ENCODE measurements at regions not wholly inside any gene's neighbourhood (a gene's known extent, or its start where the extent isn't known, plus 50 kb on each side); places are given as distances from the start of the nearest gene placed in this dataset.
"Not testable (repeated sequence)": the region's sequence is repeated elsewhere in the genome, so short reads cannot be mapped to it uniquely, and the experiment has no call there.

DNA sequence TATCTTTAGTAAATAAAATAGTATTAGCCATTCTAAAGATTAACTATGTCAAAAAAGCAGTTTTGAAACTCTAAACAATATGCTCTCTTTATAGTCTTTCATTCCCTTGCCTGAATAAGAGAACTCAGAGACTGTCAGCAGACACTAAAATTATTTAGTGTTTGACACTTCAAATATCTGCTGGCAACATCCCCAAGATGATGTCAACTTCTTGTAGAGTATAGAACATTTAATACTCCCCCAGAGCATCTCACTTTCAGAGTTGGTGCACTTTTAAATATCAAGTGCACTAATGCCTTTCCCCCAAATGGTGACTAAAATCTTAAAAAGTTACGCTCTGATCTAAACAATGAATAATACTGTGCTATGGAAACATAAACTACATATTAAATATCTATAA is 374.9 kb downstream of the SLC6A15 start:
- no peak for ATAC-seq
- DNase-seq: no peak
- intact Hi-C loops (cut with micrococcal nuclease): no loop called here

- ATAC-seq (no peak), DNase-seq (no peak)
- intact Hi-C loops (cut with micrococcal nuclease): no loop called here
Measured at GRCh38 chr12:84512751-84513150, 399.8 kb downstream of the SLC6A15 start.

DNA sequence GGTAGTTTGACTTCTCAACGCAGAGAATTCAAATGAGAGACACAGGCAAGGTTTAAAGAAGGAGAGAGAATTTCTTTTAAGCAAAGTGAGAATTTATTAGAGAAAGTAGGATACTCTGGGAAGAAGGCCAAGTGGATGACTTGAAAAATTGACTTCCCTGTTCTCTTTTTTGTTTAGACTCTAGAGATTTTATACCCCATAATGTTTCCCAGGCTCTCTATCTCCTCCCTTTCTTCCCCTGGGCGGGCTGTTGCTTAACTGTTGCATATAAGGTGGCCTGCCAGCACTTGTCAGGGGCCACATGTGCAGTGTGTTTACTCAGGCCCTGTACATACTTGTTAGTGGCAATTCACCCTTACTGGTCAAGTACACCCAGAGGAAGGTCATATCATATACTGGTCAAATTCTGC is 403.7 kb downstream of the SLC6A15 start:
- peak; percentile 84 for ATAC-seq
- peak; percentile 52 for DNase-seq
- intact Hi-C loops (cut with micrococcal nuclease): no loop called here

DNA sequence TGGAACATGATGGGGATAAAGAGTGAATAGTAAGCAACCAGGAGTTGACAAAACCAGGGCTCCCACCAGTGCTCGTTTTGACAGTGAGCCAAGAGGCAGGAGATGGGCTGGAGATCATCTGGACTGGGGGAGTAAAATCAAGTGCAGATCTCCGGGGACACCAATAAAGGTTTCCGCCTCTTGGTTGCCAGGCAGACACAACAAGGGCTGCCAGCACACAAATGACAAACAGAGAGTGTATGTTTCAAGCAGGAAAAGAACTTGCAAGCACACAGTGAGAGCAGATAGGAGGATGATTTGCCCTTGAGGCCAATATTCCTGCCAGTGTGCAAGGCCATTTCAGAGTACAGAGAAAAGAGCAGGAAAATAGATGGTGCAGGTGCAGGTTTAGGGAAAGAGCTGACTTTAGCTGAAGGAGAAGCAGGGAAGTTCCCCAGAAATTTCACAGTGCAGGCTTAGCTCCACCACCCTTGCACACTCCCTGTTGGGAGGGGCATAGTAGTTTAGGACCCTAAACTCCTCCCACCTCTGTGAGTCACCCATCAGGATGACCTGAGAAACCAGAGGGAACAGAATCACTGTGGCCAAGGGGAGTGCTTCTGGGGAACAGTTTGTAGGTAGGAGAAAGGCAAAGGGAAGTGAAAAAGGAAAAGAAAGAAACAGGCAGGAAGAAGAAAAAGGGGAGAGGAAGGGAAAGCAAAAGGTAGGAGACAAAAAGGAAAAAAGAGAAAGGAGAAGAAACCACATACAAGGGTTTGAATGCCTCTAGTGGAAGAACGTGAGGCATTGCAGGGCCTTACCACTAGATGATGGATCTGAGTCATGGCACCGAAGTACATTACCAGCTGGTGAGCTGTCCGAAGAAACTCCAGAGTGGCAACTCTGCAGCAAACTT is 404.4 kb downstream of the SLC6A15 start:
- ATAC-seq (peak; percentile 84), DNase-seq (peak; percentile 38)
- intact Hi-C loops (cut with micrococcal nuclease): no loop called here

DNA sequence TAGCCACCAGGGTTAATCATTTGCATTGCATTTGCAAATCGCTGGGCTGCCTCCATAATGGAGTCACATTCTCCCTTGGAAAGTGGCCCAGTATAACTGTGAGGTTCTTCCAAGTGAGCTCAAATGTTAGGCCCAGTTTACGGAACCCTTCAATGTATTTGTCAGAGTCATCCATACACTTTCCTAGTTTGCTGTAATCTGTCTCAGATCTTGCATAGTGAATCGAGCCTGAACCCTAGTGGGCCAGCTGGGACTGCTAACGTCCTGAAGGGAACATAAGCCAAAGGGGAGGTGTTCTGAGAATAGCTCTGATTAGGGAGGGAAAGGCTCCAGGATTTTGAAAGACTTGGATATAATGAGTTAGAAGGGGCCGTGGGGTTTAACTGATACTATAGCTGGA is 406.3 kb downstream of the SLC6A15 start:
- DNase-seq: no peak
- intact Hi-C loops (cut with micrococcal nuclease): no loop called here
- ATAC-seq: peak; percentile 63

GRCh38 chr12:84502907-84503787 is 409.5 kb downstream of the SLC6A15 start:
- ATAC-seq (peak; percentile 56), DNase-seq (no peak)
- intact Hi-C loops (cut with micrococcal nuclease): no loop called here

- no peak for DNase-seq
- ATAC-seq: no peak
- intact Hi-C loops (cut with micrococcal nuclease): no loop called here
Measured at GRCh38 chr12:84502180-84502860, 410.3 kb downstream of the SLC6A15 start.

DNA sequence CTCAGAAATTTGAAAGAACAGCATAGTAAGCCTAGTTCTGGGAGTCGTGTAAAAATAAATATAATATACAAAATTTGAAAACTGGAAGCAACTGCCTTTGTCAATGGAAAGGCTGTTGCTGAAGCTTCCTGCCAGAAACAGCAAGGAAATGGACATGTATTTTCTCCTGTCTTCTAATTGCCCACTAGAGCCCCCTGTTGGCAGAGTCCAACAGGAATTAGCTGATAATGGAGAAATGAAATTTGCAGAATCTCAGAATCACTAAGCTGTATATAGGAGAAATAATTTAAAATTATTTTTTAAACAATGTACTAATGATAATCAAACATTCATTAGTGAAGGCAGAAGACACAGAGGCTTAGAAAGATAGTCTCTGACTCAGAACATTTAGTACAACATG is 414.8 kb downstream of the SLC6A15 start:
- ATAC-seq (no peak), DNase-seq (no peak)
- intact Hi-C loops (cut with micrococcal nuclease): no loop called here

DNA sequence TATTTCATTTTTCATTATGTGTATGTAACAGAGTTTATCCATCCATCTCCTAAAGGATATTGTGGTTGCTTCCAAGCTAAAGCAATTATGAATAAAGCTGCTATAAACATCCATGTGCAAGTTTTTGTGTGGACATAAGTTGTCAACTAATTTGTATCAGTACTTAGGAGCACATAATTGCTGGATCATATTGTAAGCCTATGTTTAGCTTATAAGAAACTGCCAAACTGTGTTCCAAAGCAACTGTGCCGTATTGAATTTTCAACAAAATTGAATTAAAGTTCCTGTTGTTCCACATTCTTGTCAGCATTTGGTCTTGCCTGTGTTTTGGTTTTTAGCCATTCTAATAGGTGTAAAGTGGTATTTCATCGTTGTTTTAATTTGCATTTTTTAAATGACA is 416.9 kb downstream of the SLC6A15 start:
- DNase-seq: no peak
- intact Hi-C loops (cut with micrococcal nuclease): no loop called here

DNA sequence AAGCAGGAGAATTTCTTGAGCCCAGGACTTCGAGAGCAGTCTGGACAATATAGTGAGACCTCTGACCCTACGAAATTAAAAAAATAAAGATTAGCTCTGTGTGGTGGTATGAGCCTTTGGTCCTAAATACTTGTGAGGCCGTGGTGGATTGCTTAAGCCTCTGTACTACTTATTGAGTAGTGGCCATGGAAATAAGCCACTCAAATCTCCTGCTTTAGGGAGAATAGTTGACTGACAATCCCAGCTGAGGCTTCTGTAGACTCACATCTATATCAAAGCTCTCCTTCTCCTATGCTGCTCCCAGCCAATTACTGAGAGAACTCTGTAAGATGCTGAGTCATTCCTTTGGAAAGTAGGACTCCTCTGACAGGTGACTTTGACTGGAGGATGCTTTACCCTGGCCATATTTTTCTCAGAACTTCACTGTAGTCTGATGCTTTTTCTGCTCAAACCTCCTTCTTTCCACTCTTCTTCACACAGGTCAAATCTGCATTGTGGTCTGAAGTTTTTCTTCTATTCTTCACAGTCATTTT is 420.2 kb downstream of the SLC6A15 start:
- no peak for ATAC-seq
- intact Hi-C loops (cut with micrococcal nuclease): no loop called here

More for the DNA sequence above, 416.9 kb downstream of the SLC6A15 start:
- ATAC-seq: no peak

DNA sequence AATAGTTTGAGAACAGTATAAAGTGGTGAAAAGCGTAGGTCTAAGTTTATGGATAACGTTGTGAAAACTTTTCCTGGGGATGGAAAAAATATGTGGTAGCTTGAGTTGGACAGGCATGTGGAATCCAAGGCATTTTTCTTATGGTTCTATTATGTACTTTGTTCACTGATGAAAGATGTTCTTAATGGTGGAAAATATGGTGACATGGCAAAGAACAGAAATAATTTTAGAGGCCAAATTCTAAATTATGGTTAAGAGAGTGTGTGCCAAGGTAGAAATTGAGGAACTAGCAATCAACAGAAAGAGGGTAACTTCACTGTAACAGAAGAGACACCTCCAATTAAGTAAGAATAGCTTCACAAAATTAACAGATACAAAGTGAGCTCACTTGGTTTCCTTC is 427.8 kb downstream of the SLC6A15 start:
- intact Hi-C loops (cut with micrococcal nuclease): no loop called here
- DNase-seq (no peak), ATAC-seq (no peak)

More for the DNA sequence above, 420.2 kb downstream of the SLC6A15 start:
- DNase-seq: no peak

DNA sequence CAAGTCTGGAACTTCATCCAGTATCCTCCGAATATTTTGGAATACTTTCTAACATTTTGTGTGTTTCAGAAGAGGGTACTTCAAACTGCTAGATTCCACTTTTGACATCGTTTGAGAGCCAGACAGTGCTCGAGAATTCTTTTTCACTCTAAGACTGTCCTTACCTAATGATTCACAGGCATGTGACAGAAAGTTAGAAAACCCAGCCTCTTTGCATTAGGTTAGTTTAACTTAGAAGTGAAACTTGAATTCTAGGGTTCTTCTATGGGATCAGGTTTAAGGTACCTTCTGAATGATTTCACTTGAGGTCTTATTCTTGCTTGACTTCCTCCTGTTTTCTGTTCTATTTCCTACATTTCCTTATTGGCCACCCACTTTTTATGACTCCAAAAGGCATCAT is 431.8 kb downstream of the SLC6A15 start:
- intact Hi-C loops (cut with micrococcal nuclease): no loop called here

DNA sequence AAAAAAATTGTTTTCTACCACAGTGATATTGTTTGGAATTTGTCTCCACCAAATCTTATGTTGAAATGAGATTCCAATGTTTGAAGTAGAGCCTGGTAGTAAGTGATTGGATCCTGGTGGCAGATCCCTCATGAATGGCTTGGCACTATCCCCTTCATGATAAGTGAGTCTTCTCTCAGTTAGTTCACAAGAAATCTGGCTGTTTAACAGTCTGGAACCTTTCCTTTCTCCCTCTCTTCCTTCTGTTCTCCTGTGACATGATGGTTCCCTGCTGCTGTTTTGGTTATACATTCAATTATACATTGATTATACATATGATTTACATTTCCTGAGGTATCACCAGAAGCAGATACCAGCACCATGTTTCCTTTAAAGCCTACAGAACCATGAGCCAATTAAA is 442.2 kb downstream of the SLC6A15 start:
- DNase-seq: no peak
- intact Hi-C loops (cut with micrococcal nuclease): no loop called here

More for the DNA sequence above, 431.8 kb downstream of the SLC6A15 start:
- no peak for DNase-seq
- no peak for ATAC-seq

GRCh38 chr12:84464616-84465015 is 448.0 kb downstream of the SLC6A15 start:
- intact Hi-C loops (cut with micrococcal nuclease): no loop called here
- no peak for DNase-seq
- no peak for ATAC-seq

More for the DNA sequence above, 442.2 kb downstream of the SLC6A15 start:
- no peak for ATAC-seq

- intact Hi-C loops (cut with micrococcal nuclease): no loop called here
- no peak for ATAC-seq
- DNase-seq: no peak
Measured at GRCh38 chr12:84463741-84464495, 448.7 kb downstream of the SLC6A15 start.

GRCh38 chr12:84455598-84455997 is 457.0 kb downstream of the SLC6A15 start:
- intact Hi-C loops (cut with micrococcal nuclease): no loop called here
- ATAC-seq: no peak
- no peak for DNase-seq

DNA sequence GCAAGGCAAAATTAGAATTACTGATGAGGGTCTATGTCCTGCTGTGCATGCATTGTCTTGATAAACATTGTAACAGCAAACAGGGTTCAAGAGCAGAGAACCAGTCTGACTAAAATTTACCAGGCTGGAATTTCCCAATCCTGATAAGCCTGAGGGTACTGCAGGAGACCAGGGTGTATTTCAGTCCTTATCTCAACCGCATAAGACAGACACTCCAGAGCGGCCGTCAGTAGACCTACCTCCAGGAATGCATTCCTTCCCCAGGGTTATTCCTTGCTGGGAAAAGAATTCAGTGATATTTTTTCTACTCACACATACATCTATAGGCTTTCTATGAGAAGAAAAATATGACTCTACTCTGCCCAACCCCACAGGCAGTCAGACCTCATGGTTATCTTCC is 466.1 kb downstream of the SLC6A15 start:
- intact Hi-C loops (cut with micrococcal nuclease); DNase-seq; ATAC-seq: not testable (repeated sequence)

GRCh38 chr12:84436134-84436533 is 476.5 kb downstream of the SLC6A15 start:
- ATAC-seq: no peak
- intact Hi-C loops (cut with micrococcal nuclease): no loop called here

DNA sequence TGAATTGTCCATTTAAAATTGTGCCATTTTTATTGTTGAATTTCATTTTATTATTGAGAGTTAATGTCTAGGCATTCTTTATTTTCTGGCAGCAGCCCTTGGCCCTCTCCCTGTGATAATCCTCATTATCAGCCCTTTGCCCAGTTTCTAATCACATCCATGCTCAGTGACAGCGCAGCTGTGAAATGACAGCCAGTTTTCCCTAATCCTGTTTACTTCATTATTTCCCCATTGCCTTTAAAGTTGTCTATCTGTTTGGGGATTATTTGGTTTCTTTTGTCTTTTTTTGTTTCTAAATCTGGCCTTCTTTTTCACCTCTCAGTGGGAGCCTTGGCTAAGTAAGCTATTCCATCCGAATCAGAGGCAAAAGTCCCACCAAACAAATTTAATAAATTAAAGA is 476.9 kb downstream of the SLC6A15 start:
- intact Hi-C loops (cut with micrococcal nuclease): no loop called here
- ATAC-seq (no peak), DNase-seq (no peak)

More at GRCh38 chr12:84436134-84436533, 476.5 kb downstream of the SLC6A15 start:
- no peak for DNase-seq

All from left ventricle myocardium superior (tissue), 1 donor.